ENCODE measurements at regions not wholly inside any gene's neighbourhood (a gene's known extent, or its start where the extent isn't known, plus 50 kb on each side); places are given as distances from the start of the nearest gene placed in this dataset.

- H3K27me3 ChIP-seq (ENCODE audit: control insufficient read depth, insufficient read depth, low read length, poor library complexity, severe bottlenecking): no peaks in the 10 kb centered on the region
- no peak overlapping the region for H3K9ac ChIP-seq (ENCODE audit: extremely low read depth, low read length, poor library complexity, severe bottlenecking)
- TF ChIP-seq, protein P1, sequence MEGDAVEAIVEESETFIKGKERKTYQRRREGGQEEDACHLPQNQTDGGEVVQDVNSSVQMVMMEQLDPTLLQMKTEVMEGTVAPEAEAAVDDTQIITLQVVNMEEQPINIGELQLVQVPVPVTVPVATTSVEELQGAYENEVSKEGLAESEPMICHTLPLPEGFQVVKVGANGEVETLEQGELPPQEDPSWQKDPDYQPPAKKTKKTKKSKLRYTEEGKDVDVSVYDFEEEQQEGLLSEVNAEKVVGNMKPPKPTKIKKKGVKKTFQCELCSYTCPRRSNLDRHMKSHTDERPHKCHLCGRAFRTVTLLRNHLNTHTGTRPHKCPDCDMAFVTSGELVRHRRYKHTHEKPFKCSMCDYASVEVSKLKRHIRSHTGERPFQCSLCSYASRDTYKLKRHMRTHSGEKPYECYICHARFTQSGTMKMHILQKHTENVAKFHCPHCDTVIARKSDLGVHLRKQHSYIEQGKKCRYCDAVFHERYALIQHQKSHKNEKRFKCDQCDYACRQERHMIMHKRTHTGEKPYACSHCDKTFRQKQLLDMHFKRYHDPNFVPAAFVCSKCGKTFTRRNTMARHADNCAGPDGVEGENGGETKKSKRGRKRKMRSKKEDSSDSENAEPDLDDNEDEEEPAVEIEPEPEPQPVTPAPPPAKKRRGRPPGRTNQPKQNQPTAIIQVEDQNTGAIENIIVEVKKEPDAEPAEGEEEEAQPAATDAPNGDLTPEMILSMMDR (conservative IDR thresholded peaks at IDR 0.05): no peak
- H3K27ac Mint-ChIP-seq: no peak overlapping the region
- no peaks in the 10 kb centered on the region for H3K27me3 Mint-ChIP-seq (ENCODE audit: insufficient read depth)
- no peak overlapping the region for H3K27ac ChIP-seq (ENCODE audit: low read depth, low read length)
- no peak overlapping the region for H3K4me3 ChIP-seq (ENCODE audit: low read length)
- H3K36me3 ChIP-seq (ENCODE audit: control insufficient read depth, insufficient read depth, low read length): no peaks in the 10 kb centered on the region
- no peaks in the 10 kb centered on the region for H3K9me3 Mint-ChIP-seq
- DNase-seq: no peak
- no peaks in the 10 kb centered on the region for H3K4me1 Mint-ChIP-seq
- H3K4me3 Mint-ChIP-seq: no peak overlapping the region
- H3K4me1 ChIP-seq (ENCODE audit: control insufficient read depth, insufficient read depth, low read length): no peaks in the 10 kb centered on the region
- no peaks in the 10 kb centered on the region for H3K36me3 Mint-ChIP-seq (ENCODE audit: low read depth)
- no CpG with 5 or more reads among the region's 2 CpGs for WGBS, 2 experiments (ENCODE audit: insufficient coverage in 1 of 2, insufficient read length in 1 of 2)
- no peaks in the 10 kb centered on the region for H3K9me3 ChIP-seq (ENCODE audit: control insufficient read depth, low read length)
Observed at GRCh38 chr1:90452491-90452890, 264.6 kb downstream of the BARHL2 start.

- Mint-ChIP-seq H3K9me3 (no peaks in the 10 kb centered on the region), H3K36me3 (ENCODE audit: low read depth) (no peaks in the 10 kb centered on the region), H3K4me1 (no peaks in the 10 kb centered on the region), H3K27me3 (ENCODE audit: insufficient read depth) (peaks cover 3% of the 10 kb centered on the region), H3K27ac (no peak overlapping the region), H3K4me3 (no peak overlapping the region)
- no peak overlapping the region for H3K9ac ChIP-seq (ENCODE audit: extremely low read depth, low read length, poor library complexity, severe bottlenecking)
- H3K27me3 ChIP-seq (ENCODE audit: control insufficient read depth, insufficient read depth, low read length, poor library complexity, severe bottlenecking): no peaks in the 10 kb centered on the region
- no peak overlapping the region for H3K27ac ChIP-seq (ENCODE audit: low read depth, low read length)
- 91 to 93% methylated on average over 3 to 4 of the region's 4 CpGs for WGBS, 2 experiments (ENCODE audit: insufficient coverage in 1 of 2, insufficient read length in 1 of 2)
- no peaks in the 10 kb centered on the region for H3K36me3 ChIP-seq (ENCODE audit: control insufficient read depth, insufficient read depth, low read length)
- no peaks in the 10 kb centered on the region for H3K9me3 ChIP-seq (ENCODE audit: control insufficient read depth, low read length)
- H3K4me3 ChIP-seq (ENCODE audit: low read length): no peak overlapping the region
- no peak for DNase-seq
- no peaks in the 10 kb centered on the region for H3K4me1 ChIP-seq (ENCODE audit: control insufficient read depth, insufficient read depth, low read length)
- TF ChIP-seq, protein P1 (conservative IDR thresholded peaks at IDR 0.05): no peak
Observed at GRCh38 chr1:90443354-90443753, 273.7 kb downstream of the BARHL2 start.

- no peaks in the 10 kb centered on the region for H3K4me1 ChIP-seq (ENCODE audit: control insufficient read depth, insufficient read depth, low read length)
- H3K9me3 Mint-ChIP-seq: no peaks in the 10 kb centered on the region
- TF ChIP-seq, protein P1 (conservative IDR thresholded peaks at IDR 0.05): no peak
- DNase-seq: no peak
- H3K27me3 Mint-ChIP-seq (ENCODE audit: insufficient read depth): no peaks in the 10 kb centered on the region
- WGBS, 2 experiments (ENCODE audit: insufficient coverage in 1 of 2, insufficient read length in 1 of 2): 83 to 93% methylated on average over 2 to 3 of the region's 3 CpGs
- H3K9me3 ChIP-seq (ENCODE audit: control insufficient read depth, low read length): no peaks in the 10 kb centered on the region
- H3K36me3 ChIP-seq (ENCODE audit: control insufficient read depth, insufficient read depth, low read length): no peaks in the 10 kb centered on the region
- H3K4me3 ChIP-seq (ENCODE audit: low read length): no peak overlapping the region
- no peaks in the 10 kb centered on the region for H3K36me3 Mint-ChIP-seq (ENCODE audit: low read depth)
- H3K27ac Mint-ChIP-seq: no peak overlapping the region
- no peaks in the 10 kb centered on the region for H3K27me3 ChIP-seq (ENCODE audit: control insufficient read depth, insufficient read depth, low read length, poor library complexity, severe bottlenecking)
- no peak overlapping the region for H3K4me3 Mint-ChIP-seq
- H3K9ac ChIP-seq (ENCODE audit: extremely low read depth, low read length, poor library complexity, severe bottlenecking): no peak overlapping the region
- peaks cover 1% of the 10 kb centered on the region for H3K4me1 Mint-ChIP-seq
- H3K27ac ChIP-seq (ENCODE audit: low read depth, low read length): no peak overlapping the region
Observed at GRCh38 chr1:90435351-90435750, 281.8 kb downstream of the BARHL2 start.

Measured in endodermal cell (in vitro differentiated cells).